ENCODE measurements at regions not wholly inside any gene's neighbourhood (a gene's known extent, or its start where the extent isn't known, plus 50 kb on each side); places are given as distances from the start of the nearest gene placed in this dataset.

DNA sequence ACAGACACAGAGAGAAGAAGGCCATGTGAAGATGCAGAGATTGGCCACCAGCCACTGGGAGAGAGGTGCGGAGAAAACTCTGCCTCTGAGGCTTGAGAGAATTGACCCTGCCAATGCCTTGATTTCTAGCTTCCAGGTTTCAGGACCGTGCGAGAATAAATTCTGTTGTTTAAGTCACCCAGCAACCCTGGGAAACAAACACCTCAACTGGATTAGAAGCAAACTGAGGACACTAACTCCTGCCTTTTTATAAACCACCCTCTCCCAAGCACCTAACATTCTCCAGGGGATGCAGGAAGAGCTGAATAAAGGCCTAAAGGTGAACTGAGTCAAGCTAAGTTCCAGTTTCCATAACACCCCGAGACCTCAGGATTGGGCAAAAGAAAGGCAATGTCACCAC, 136.1 kb downstream of the ANKRD60 start:
- H3K4me3 Mint-ChIP-seq: no peak overlapping the region
- H3K36me3 Mint-ChIP-seq: no peaks in the 10 kb centered on the region
- H3K27ac Mint-ChIP-seq: no peak overlapping the region
- peaks cover 3% of the 10 kb centered on the region for H3K9me3 Mint-ChIP-seq
- ATAC-seq: no peak
- H3K4me1 Mint-ChIP-seq: no peaks in the 10 kb centered on the region
- peaks cover 46% of the 10 kb centered on the region for H3K27me3 Mint-ChIP-seq

- Mint-ChIP-seq H3K4me1 (no peaks in the 10 kb centered on the region), H3K4me3 (no peak overlapping the region), H3K36me3 (no peaks in the 10 kb centered on the region), H3K27ac (no peak overlapping the region), H3K27me3 (peaks cover 41% of the 10 kb centered on the region), H3K9me3 (peaks cover 3% of the 10 kb centered on the region)
- ATAC-seq: no peak
These were observed 136.6 kb downstream of the ANKRD60 start for GRCh38 chr20:58091810-58092209.

DNA sequence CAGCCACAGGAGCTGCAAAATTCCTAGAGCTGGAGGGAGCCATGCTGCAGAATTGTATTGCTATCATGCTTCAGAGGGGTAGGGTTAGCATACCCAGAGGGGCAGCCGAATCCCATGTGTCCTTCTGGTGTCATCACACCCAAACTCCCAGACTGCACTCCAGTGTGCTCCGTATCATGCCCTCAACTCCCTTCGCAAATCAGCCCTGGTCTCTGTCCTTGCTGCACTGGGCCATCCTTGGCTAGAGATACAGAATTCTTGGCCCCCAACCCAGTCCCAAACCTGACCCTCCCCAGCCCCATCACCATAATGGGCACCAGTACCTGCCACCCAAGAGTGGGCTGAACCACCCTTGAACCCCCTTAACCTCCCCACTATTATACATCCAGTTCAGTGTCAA, 138.3 kb downstream of the ANKRD60 start:
- Mint-ChIP-seq H3K9me3 (peaks cover 3% of the 10 kb centered on the region), H3K4me1 (no peaks in the 10 kb centered on the region), H3K4me3 (no peak overlapping the region), H3K36me3 (no peaks in the 10 kb centered on the region), H3K27me3 (peaks cover 37% of the 10 kb centered on the region), H3K27ac (no peak overlapping the region)
- no peak for ATAC-seq

DNA sequence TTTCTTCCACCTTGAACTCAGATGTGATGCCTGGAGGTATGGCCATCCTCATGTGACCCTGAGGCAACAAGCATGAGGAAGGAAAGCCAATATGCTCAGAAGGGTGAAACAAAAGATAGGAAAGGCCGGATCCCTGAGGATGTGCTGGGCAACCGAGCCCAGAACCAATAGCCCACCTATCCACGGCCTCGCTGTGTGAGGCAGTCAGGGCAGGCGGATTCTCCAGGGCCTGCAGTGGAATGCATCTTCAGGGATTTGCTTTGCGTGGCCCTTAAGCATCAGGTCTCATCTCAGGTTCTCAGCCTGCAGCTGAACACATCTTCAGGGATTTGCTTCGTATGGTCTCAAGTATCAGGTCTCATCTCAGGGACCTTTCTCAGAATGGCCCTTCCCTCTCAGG, 139.8 kb downstream of the ANKRD60 start:
- Mint-ChIP-seq H3K27ac (no peak overlapping the region), H3K4me1 (no peaks in the 10 kb centered on the region), H3K9me3 (peaks cover 3% of the 10 kb centered on the region), H3K36me3 (no peaks in the 10 kb centered on the region), H3K27me3 (peaks cover 37% of the 10 kb centered on the region), H3K4me3 (no peak overlapping the region)
- no peak for ATAC-seq

DNA sequence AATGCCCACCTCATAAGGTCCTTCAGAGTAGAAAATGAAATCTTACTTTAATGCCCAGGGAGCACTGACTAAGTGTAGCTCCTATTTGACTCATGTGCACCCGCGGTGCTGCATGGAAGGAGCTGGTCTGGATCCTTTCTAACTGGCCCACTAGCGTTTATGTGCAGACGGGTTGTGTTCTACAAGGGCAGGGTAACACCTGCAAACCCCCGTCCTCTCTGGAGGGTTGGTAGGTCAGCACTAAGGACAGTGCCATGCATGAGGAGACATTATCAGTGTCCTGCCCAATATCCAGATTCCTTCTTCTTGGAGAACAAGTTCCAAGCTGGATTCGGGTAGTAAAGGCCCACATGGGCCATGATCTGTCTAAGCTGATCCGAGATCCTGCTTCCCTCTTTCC, 140.3 kb downstream of the ANKRD60 start:
- peaks cover 37% of the 10 kb centered on the region for H3K27me3 Mint-ChIP-seq

DNA sequence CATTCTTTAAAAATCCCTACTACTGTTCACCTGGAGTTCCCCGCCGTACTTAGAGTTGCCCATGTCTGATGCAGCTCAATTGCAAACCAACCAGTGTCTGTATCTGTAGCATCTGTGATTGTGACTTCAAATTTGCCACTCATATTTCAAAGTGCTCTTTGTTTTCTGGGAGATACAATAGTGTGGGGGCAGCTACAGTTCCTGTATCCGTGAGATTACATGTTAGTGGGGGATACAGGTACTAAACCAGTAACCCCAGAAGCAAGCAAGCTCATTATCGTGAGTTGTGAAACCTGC, 140.9 kb downstream of the ANKRD60 start:
- no peak for ATAC-seq
- H3K4me1 Mint-ChIP-seq: no peaks in the 10 kb centered on the region
- H3K27ac Mint-ChIP-seq: no peak overlapping the region
- H3K27me3 Mint-ChIP-seq: peaks cover 34% of the 10 kb centered on the region
- H3K4me3 Mint-ChIP-seq: no peak overlapping the region
- peaks cover 3% of the 10 kb centered on the region for H3K9me3 Mint-ChIP-seq
- H3K36me3 Mint-ChIP-seq: no peaks in the 10 kb centered on the region

More for the DNA sequence above, 140.3 kb downstream of the ANKRD60 start:
- Mint-ChIP-seq H3K27ac (no peak overlapping the region), H3K4me1 (no peaks in the 10 kb centered on the region), H3K9me3 (peaks cover 3% of the 10 kb centered on the region), H3K4me3 (no peak overlapping the region), H3K36me3 (no peaks in the 10 kb centered on the region)
- no peak for ATAC-seq

GRCh38 chr20:58086763-58087561, 141.5 kb downstream of the ANKRD60 start:
- H3K4me3 Mint-ChIP-seq: no peak overlapping the region
- no peaks in the 10 kb centered on the region for H3K4me1 Mint-ChIP-seq
- no peak overlapping the region for H3K27ac Mint-ChIP-seq
- H3K9me3 Mint-ChIP-seq: peaks cover 3% of the 10 kb centered on the region
- H3K36me3 Mint-ChIP-seq: no peaks in the 10 kb centered on the region
- peaks cover 29% of the 10 kb centered on the region for H3K27me3 Mint-ChIP-seq
- ATAC-seq: no peak

DNA sequence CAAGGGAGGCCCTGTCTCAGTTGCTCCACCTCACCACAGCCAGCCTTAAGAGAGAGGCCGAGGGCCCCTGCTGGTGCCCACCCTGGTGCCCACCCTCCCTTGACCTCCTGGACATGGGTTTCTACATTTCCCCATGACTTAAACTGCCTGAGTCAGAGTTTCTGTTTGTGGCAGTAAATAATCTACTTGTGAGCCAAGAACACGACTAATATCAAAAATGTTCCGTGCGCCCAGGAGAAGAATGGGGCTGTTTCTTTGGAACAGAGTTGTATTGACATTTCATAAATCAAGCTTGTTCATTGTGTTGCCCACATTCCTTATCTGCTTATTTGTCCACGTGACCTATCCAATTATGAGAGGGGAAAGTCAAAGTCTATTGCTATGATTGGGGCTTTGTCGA, 143.5 kb downstream of the ANKRD60 start:
- H3K36me3 Mint-ChIP-seq: no peaks in the 10 kb centered on the region
- H3K27me3 Mint-ChIP-seq: peaks cover 10% of the 10 kb centered on the region
- ATAC-seq: no peak
- no peaks in the 10 kb centered on the region for H3K4me1 Mint-ChIP-seq
- H3K27ac Mint-ChIP-seq: no peak overlapping the region
- H3K9me3 Mint-ChIP-seq: no peaks in the 10 kb centered on the region
- no peak overlapping the region for H3K4me3 Mint-ChIP-seq

- no peak for ATAC-seq
- Mint-ChIP-seq H3K4me3 (no peak overlapping the region), H3K27ac (no peak overlapping the region), H3K27me3 (peaks cover 10% of the 10 kb centered on the region), H3K4me1 (no peaks in the 10 kb centered on the region), H3K9me3 (no peaks in the 10 kb centered on the region), H3K36me3 (no peaks in the 10 kb centered on the region)
These were observed 143.9 kb downstream of the ANKRD60 start for GRCh38 chr20:58084566-58084965.

GRCh38 chr20:58081846-58082245, 146.6 kb downstream of the ANKRD60 start:
- H3K9me3 Mint-ChIP-seq: no peaks in the 10 kb centered on the region
- no peaks in the 10 kb centered on the region for H3K36me3 Mint-ChIP-seq
- H3K4me1 Mint-ChIP-seq: no peaks in the 10 kb centered on the region
- no peak for ATAC-seq
- peaks cover 32% of the 10 kb centered on the region for H3K27me3 Mint-ChIP-seq
- H3K27ac Mint-ChIP-seq: no peak overlapping the region
- no peak overlapping the region for H3K4me3 Mint-ChIP-seq

GRCh38 chr20:58078741-58079522, 149.5 kb downstream of the ANKRD60 start:
- H3K36me3 Mint-ChIP-seq: no peaks in the 10 kb centered on the region
- H3K27ac Mint-ChIP-seq: no peak overlapping the region
- no peaks in the 10 kb centered on the region for H3K9me3 Mint-ChIP-seq
- peaks cover 43% of the 10 kb centered on the region for H3K27me3 Mint-ChIP-seq
- H3K4me1 Mint-ChIP-seq: no peaks in the 10 kb centered on the region
- ATAC-seq: no peak
- H3K4me3 Mint-ChIP-seq: no peak overlapping the region

- H3K9me3 Mint-ChIP-seq: no peaks in the 10 kb centered on the region
- H3K4me1 Mint-ChIP-seq: no peaks in the 10 kb centered on the region
These were observed 151.2 kb downstream of the ANKRD60 start for GRCh38 chr20:58077282-58077681.

DNA sequence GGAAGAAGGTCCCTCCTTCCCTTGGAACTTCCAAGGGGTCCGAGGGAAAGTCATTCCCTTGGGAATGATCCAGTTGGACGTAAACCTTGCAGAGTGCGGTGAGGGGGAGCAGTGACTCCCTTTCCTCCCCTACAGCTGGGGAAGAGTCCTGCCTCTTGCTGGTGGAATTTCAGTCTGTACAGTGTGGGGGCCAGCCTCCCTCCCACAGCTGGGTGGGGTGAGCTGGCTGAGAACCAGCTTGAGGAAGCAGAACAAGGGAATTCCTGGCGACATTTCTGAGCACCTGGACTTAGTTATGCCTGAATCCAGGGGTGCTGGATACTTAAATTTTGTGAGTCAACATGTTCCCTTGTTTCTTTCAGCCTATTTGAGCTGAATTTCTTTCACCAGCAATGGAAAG, 152.0 kb downstream of the ANKRD60 start:
- no peak for ATAC-seq
- Mint-ChIP-seq H3K4me1 (no peaks in the 10 kb centered on the region), H3K27me3 (peaks cover 62% of the 10 kb centered on the region), H3K4me3 (no peak overlapping the region), H3K27ac (no peak overlapping the region), H3K36me3 (no peaks in the 10 kb centered on the region), H3K9me3 (no peaks in the 10 kb centered on the region)

More at GRCh38 chr20:58077282-58077681, 151.2 kb downstream of the ANKRD60 start:
- Mint-ChIP-seq H3K4me3 (no peak overlapping the region), H3K27ac (no peak overlapping the region), H3K27me3 (peaks cover 56% of the 10 kb centered on the region), H3K36me3 (no peaks in the 10 kb centered on the region)
- no peak for ATAC-seq

- H3K36me3 Mint-ChIP-seq: no peaks in the 10 kb centered on the region
- H3K4me3 Mint-ChIP-seq: no peak overlapping the region
- peaks cover 68% of the 10 kb centered on the region for H3K27me3 Mint-ChIP-seq
- H3K4me1 Mint-ChIP-seq: no peaks in the 10 kb centered on the region
- no peaks in the 10 kb centered on the region for H3K9me3 Mint-ChIP-seq
- no peak overlapping the region for H3K27ac Mint-ChIP-seq
- ATAC-seq: no peak
These were observed 152.7 kb downstream of the ANKRD60 start for GRCh38 chr20:58075586-58076345.

- Mint-ChIP-seq H3K27ac (no peak overlapping the region), H3K36me3 (no peaks in the 10 kb centered on the region), H3K4me1 (no peaks in the 10 kb centered on the region), H3K27me3 (peaks cover 83% of the 10 kb centered on the region), H3K9me3 (no peaks in the 10 kb centered on the region), H3K4me3 (no peak overlapping the region)
- ATAC-seq: no peak
These were observed 154.3 kb downstream of the ANKRD60 start for GRCh38 chr20:58073945-58074856.
